ENCODE measurements at regions not wholly inside any gene's neighbourhood (a gene's known extent, or its start where the extent isn't known, plus 50 kb on each side); places are given as distances from the start of the nearest gene placed in this dataset.
A peak's percentile ranks its signal among the peaks of the same experiment; 100 is the strongest.

GRCh38 chr12:54765652-54766051 lies 88.7 kb upstream of the MUCL1 start:
- no peak for DNase-seq (ENCODE audit: low read depth, low spot score)
- in situ Hi-C loops (cut with HindIII; ENCODE audit: low sequenced_read_pairs) = no loop called here
- H3K4me3 ChIP-seq (ENCODE audit: low read depth, low read length) = no peak overlapping the region
- no peak for TF ChIP-seq CTCF (IDR thresholded peaks at IDR 0.05; ENCODE audit: low read depth, low read length)

GRCh38 chr12:54762390-54762789 lies 91.9 kb upstream of the MUCL1 start:
- no peak overlapping the region for H3K4me3 ChIP-seq (ENCODE audit: low read depth, low read length)
- no peak for DNase-seq (ENCODE audit: low read depth, low spot score)
- no peak for TF ChIP-seq CTCF (IDR thresholded peaks at IDR 0.05; ENCODE audit: low read depth, low read length)
- in situ Hi-C loops (cut with HindIII; ENCODE audit: low sequenced_read_pairs) = no loop called here

GRCh38 chr12:54759751-54760150 lies 94.6 kb upstream of the MUCL1 start:
- no peak for DNase-seq (ENCODE audit: low read depth, low spot score)
- in situ Hi-C loops (cut with HindIII; ENCODE audit: low sequenced_read_pairs) = no loop called here
- H3K4me3 ChIP-seq (ENCODE audit: low read depth, low read length) = no peak overlapping the region
- TF ChIP-seq CTCF (IDR thresholded peaks at IDR 0.05; ENCODE audit: low read depth, low read length) = no peak

- DNase-seq (ENCODE audit: low read depth, low spot score) = no peak
- H3K4me3 ChIP-seq (ENCODE audit: low read depth, low read length) = no peak overlapping the region
- TF ChIP-seq CTCF (IDR thresholded peaks at IDR 0.05; ENCODE audit: low read depth, low read length) = no peak
- in situ Hi-C loops (cut with HindIII; ENCODE audit: low sequenced_read_pairs) = no loop called here
Measured at GRCh38 chr12:54751493-54751892, 102.8 kb upstream of the MUCL1 start.

- peak; percentile 70 for TF ChIP-seq CTCF (IDR thresholded peaks at IDR 0.05; ENCODE audit: low read depth, low read length)
- DNase-seq (ENCODE audit: low read depth, low spot score) = peak; percentile 43
- H3K4me3 ChIP-seq (ENCODE audit: low read depth, low read length) = no peak overlapping the region
- in situ Hi-C loops (cut with HindIII; ENCODE audit: low sequenced_read_pairs) = no loop called here
Measured at GRCh38 chr12:54749191-54749818, 101.1 kb upstream of the DCD start.

- DNase-seq (ENCODE audit: low read depth, low spot score) = no peak
- in situ Hi-C loops (cut with HindIII; ENCODE audit: low sequenced_read_pairs) = no loop called here
- no peak for TF ChIP-seq CTCF (IDR thresholded peaks at IDR 0.05; ENCODE audit: low read depth, low read length)
- no peak overlapping the region for H3K4me3 ChIP-seq (ENCODE audit: low read depth, low read length)
Measured at GRCh38 chr12:54744590-54744989, 96.4 kb upstream of the DCD start.

GRCh38 chr12:54740882-54741281 lies 92.7 kb upstream of the DCD start:
- no peak for TF ChIP-seq CTCF (IDR thresholded peaks at IDR 0.05; ENCODE audit: low read depth, low read length)
- in situ Hi-C loops (cut with HindIII; ENCODE audit: low sequenced_read_pairs) = no loop called here
- no peak overlapping the region for H3K4me3 ChIP-seq (ENCODE audit: low read depth, low read length)
- DNase-seq (ENCODE audit: low read depth, low spot score) = no peak
